HepG2 (cell line): ENCODE measurements at regions not wholly inside any gene's neighbourhood (a gene's known extent, or its start where the extent isn't known, plus 50 kb on each side); places are given as distances from the start of the nearest gene placed in this dataset.

Experiments
- ATAC-seq: fragments of 200-7000 bp; cut with Tn5 transposase; 3 replicates; pipeline ENCODE4 v1.9.1; 2020; ENCODE audit warnings: mild to moderate bottlenecking, moderate library complexity
- BruUV-seq: library from RNA; stranded (reverse); fragments of 400-500 nt; replicated peaks from 2 replicates; lab custom pipeline; 2021; lab: Mats Ljungman, UMichigan
- CTCF ChIA-PET: fragments of 300-600 bp; formaldehyde crosslinking; extraction: SDS; loops from one replicate; lab custom pipeline; 2021; ENCODE audit warnings: low total read pairs, inconsistent platforms, low intra/inter-chr PET ratio; lab: Yijun Ruan, JAX
- POLR2A ChIA-PET: fragments of 350-600 bp; sonication (Branson Sonifier 250); formaldehyde crosslinking; loops from one replicate; lab custom pipeline; 2020; ENCODE audit warnings: antibody characterized with exemption, inconsistent platforms; lab: Yijun Ruan, JAX
- DNase-seq: peaks from one replicate; pipeline ENCODE4 v3.0.0-alpha.2; 2015; ENCODE audit warnings: low spot score
- FAIRE-seq: peaks from 3 replicates; lab custom pipeline; 2011; peaks lifted over from hg19 to GRCh38; lab: Jason Lieb, UNC
- H2AFZ ChIP-seq: one replicate; pipeline ENCODE4 v1.6.1; 2011; ENCODE audit warnings: low read length, inconsistent platforms
- H3K27ac ChIP-seq: fragments of 300-600 bp; 3 replicates; pipeline ENCODE4 v1.8.0; 2011; ENCODE audit warnings: mixed run types, mild to moderate bottlenecking, mixed read lengths, low read length, inconsistent platforms; ENCODE audit not compliant: insufficient read depth; ENCODE audit errors: extremely low read length
- H3K27me3 ChIP-seq, 2 experiments: fragments of 200-600 bp in 1 of 2; 2 replicates in 1 of 2; 3 replicates in 1 of 2; pipeline versions ENCODE4 v1.6.0 to v1.8.0; 2011; ENCODE audit warnings: low read length in 2 of 2, mild to moderate bottlenecking in 2 of 2, moderate library complexity in 2 of 2, inconsistent platforms in 1 of 2; ENCODE audit not compliant: insufficient read depth in 2 of 2, control insufficient read depth in 1 of 2
- H3K36me3 ChIP-seq, 2 experiments: fragments of 200-600 bp in 1 of 2; replicated peaks in 1 of 2; 2 replicates in 1 of 2; 3 replicates in 1 of 2; pipeline versions ENCODE4 v1.5.1 to v1.8.0; 2011; ENCODE audit warnings: low read length in 2 of 2, inconsistent platforms in 1 of 2; ENCODE audit not compliant: insufficient read depth in 2 of 2, control insufficient read depth in 1 of 2
- H3K4me1 ChIP-seq: 2 replicates; pipeline ENCODE4 v1.5.1; 2012; ENCODE audit warnings: low read length, inconsistent platforms; ENCODE audit not compliant: insufficient read depth
- H3K4me2 ChIP-seq: 2 replicates; pipeline ENCODE4 v1.6.0; 2011; ENCODE audit warnings: low read depth, low read length, inconsistent platforms
- H3K4me3 ChIP-seq, 3 experiments: fragments of 200-600 bp in 1 of 3; sonication (generic), shearing (Covaris generic) in 1 of 3; replicated peaks in 1 of 3; 2 replicates each; pipeline ENCODE4 v1.5.1; 2011 to 2016; ENCODE audit warnings: low read length in 3 of 3, inconsistent platforms in 2 of 3, low read depth in 2 of 3, mild to moderate bottlenecking in 2 of 3, control low read depth in 1 of 3, mixed read lengths in 1 of 3; ENCODE audit not compliant: insufficient read depth in 1 of 3
- H3K79me2 ChIP-seq: one replicate; pipeline ENCODE4 v1.6.1; 2011; ENCODE audit warnings: low read length, inconsistent platforms; ENCODE audit not compliant: insufficient read depth
- H3K9ac ChIP-seq: 2 replicates; pipeline ENCODE4 v1.6.0; 2011; ENCODE audit warnings: mild to moderate bottlenecking, low read depth, low read length, inconsistent platforms; ENCODE audit not compliant: insufficient read depth
- H3K9me3 ChIP-seq: 2 replicates; pipeline ENCODE4 v1.5.1; 2012; ENCODE audit warnings: mild to moderate bottlenecking, low read length
- H4K20me1 ChIP-seq: 2 replicates; pipeline ENCODE4 v1.6.0; 2011; ENCODE audit warnings: inconsistent platforms, mild to moderate bottlenecking, low read length, moderate library complexity; ENCODE audit not compliant: insufficient read depth
- ESRRA ChIP-seq: sonication (generic); formaldehyde crosslinking; IDR thresholded peaks from 2 replicates; pipeline ENCODE4 v1.5.1; 2020; ENCODE audit warnings: mild to moderate bottlenecking, low read depth, missing genetic modification reagents
- KDM4B ChIP-seq: sonication (generic); formaldehyde crosslinking; IDR thresholded peaks from 2 replicates; pipeline ENCODE4 v1.4.0; 2020; ENCODE audit warnings: missing genetic modification reagents
- RBAK ChIP-seq: sonication (generic); formaldehyde crosslinking; IDR thresholded peaks from 2 replicates; pipeline ENCODE4 v1.5.1; 2020; ENCODE audit warnings: mild to moderate bottlenecking, missing genetic modification reagents
- TRIM24 ChIP-seq: sonication (generic); formaldehyde crosslinking; IDR thresholded peaks from 2 replicates; pipeline ENCODE4 v1.8.0; 2022; ENCODE audit warnings: mild to moderate bottlenecking, missing genetic modification reagents
- ZFP82 ChIP-seq: sonication (generic); formaldehyde crosslinking; IDR thresholded peaks from 2 replicates; pipeline ENCODE4 v1.5.1; 2020; ENCODE audit warnings: mild to moderate bottlenecking, missing genetic modification reagents, borderline replicate concordance
- ZFYVE20 ChIP-seq: sonication (generic); formaldehyde crosslinking; IDR thresholded peaks from 2 replicates; pipeline ENCODE4 v1.8.0; 2023; ENCODE audit warnings: low read depth, mild to moderate bottlenecking, moderate library complexity, missing genetic modification reagents, borderline replicate concordance
- ZHX1 ChIP-seq: sonication (generic); formaldehyde crosslinking; IDR thresholded peaks from 2 replicates; pipeline ENCODE4 v1.8.1; 2022; ENCODE audit warnings: low read depth, mild to moderate bottlenecking, missing genetic modification reagents
- ZNF737 ChIP-seq: sonication (generic); formaldehyde crosslinking; IDR thresholded peaks from 2 replicates; pipeline ENCODE4 v1.5.0; 2020; ENCODE audit warnings: missing genetic modification reagents, mild to moderate bottlenecking, borderline replicate concordance
- WGBS: methylation state at CpG from one replicate; pipeline ENCODE4 v1.1.6; 2017; ENCODE audit warnings: low lambda C conversion rate; 5-methylcytosine and 5-hydroxymethylcytosine counted together
- in situ Hi-C: cut with HindIII; loops from 2 replicates; pipeline ENCODE4 v1.10.0; 2017; ENCODE audit warnings: low pct_unique_long_range_greater_than_20kb; ENCODE audit not compliant: extremely low pct_ligation_motif_present
- intact Hi-C: fragments of 100-400 bp; cut with micrococcal nuclease; formaldehyde crosslinking; loops from one replicate; pipeline ENCODE4 v1.10.0; 2022; ENCODE audit not compliant: unreplicated experiment
- TF ChIP-seq, protein P1 (sequence below): IDR thresholded peaks from 2 replicates; pipeline ENCODE4 v1.6.1; 2016; ENCODE audit warnings: missing genetic modification reagents, missing compliant biosample characterization

- no peaks in the 10 kb centered on the region for H3K27me3 ChIP-seq
- no peak overlapping the region for H3K4me3 ChIP-seq
- POLR2A ChIA-PET: no interaction called here
- no peak overlapping the region for H3K9ac ChIP-seq
- FAIRE-seq: no peak
- H3K36me3 ChIP-seq: no peaks in the 10 kb centered on the region
- H3K79me2 ChIP-seq: no peaks in the 10 kb centered on the region
- intact Hi-C loops: no loop called here
- BruUV-seq: no TSS peak
- no peak for DNase-seq
- no peaks in the 10 kb centered on the region for H3K9me3 ChIP-seq
- no peak overlapping the region for H3K27ac ChIP-seq
- CTCF ChIA-PET: no interaction called here
- no peak overlapping the region for H2AFZ ChIP-seq
- in situ Hi-C loops: no loop called here
- H3K4me1 ChIP-seq: no peaks in the 10 kb centered on the region
- TF ChIP-seq ZFYVE20 (CRISPR knock-in tag) (no peak), ZHX1 (CRISPR knock-in tag) (no peak), ZFP82 (CRISPR knock-in tag) (no peak), ZNF737 (CRISPR knock-in tag) (no peak), KDM4B (CRISPR knock-in tag) (no peak), RBAK (CRISPR knock-in tag) (no peak), ESRRA (no peak), TRIM24 (CRISPR knock-in tag) (no peak)
- TF ChIP-seq, protein P1, sequence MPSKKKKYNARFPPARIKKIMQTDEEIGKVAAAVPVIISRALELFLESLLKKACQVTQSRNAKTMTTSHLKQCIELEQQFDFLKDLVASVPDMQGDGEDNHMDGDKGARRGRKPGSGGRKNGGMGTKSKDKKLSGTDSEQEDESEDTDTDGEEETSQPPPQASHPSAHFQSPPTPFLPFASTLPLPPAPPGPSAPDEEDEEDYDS (CRISPR knock-in tag): no peak
- ATAC-seq: no peak
- H4K20me1 ChIP-seq: no peaks in the 10 kb centered on the region
- 16% methylated on average over 2 of the region's 2 CpGs for WGBS
- H3K4me2 ChIP-seq: no peak overlapping the region
Observed at GRCh38 chr4:124768596-124769365, 56.2 kb upstream of the ANKRD50 start.
